ENCODE measurements at regions not wholly inside any gene's neighbourhood (a gene's known extent, or its start where the extent isn't known, plus 50 kb on each side); places are given as distances from the start of the nearest gene placed in this dataset.
A peak's percentile ranks its signal among the peaks of the same experiment; 100 is the strongest.

DNA sequence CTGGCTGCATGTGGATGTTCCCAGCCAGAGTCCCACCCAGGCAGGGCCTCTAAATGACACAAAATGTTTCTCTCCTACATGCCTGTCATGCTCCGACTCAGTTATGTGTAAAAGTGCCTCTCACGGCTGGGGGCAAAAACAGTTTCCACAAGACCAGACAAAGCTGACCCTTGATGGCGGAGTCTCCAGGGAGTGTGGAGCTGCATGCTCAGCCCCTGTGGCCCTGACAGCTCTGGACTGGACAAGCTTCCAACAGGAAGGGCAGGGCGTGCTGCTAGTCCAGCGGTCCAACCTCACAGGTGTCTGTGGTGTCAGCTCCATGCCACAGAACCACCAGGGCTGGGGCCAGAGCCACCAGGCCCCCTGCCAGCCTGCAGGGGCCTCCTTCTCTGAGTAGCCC lies 149.6 kb downstream of the CRYBB2 start (continued):
- TF ChIP-seq GABPA (IDR thresholded peaks at IDR 0.05 in 1 of 2, conservative IDR thresholded peaks at IDR 0.05 in 1 of 2) (no peak), TAF1 (conservative IDR thresholded peaks at IDR 0.05) (no peak), FOXA1 (IDR thresholded peaks at IDR 0.05) (no peak), NR2F2 (IDR thresholded peaks at IDR 0.05) (no peak)
- TF ChIP-seq, protein P1, sequence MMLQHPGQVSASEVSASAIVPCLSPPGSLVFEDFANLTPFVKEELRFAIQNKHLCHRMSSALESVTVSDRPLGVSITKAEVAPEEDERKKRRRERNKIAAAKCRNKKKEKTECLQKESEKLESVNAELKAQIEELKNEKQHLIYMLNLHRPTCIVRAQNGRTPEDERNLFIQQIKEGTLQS (IDR thresholded peaks at IDR 0.05), result no peak

DNA sequence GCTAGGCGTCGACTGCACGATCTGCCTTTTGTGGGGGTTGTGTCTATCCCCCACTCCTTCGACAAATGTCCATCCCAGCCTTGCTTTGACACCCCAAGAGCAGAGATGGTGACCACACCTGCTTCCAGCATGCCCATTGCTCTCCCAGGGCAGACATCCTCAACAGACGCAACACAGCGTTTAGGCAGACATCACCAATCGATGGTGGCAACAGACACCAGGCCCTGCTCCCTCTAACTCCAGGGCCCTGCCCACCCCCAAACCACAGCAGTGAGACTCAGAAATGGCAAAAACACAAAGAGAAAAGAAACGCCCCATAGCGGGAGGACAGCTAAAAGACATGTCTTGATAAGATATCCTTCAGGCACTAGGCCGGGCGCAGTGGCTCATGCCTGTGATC lies 150.9 kb downstream of the CRYBB2 start:
- 98% methylated on average over 11 of the region's 11 CpGs for WGBS
- DNase-seq (ENCODE audit: low spot score), result no peak

DNA sequence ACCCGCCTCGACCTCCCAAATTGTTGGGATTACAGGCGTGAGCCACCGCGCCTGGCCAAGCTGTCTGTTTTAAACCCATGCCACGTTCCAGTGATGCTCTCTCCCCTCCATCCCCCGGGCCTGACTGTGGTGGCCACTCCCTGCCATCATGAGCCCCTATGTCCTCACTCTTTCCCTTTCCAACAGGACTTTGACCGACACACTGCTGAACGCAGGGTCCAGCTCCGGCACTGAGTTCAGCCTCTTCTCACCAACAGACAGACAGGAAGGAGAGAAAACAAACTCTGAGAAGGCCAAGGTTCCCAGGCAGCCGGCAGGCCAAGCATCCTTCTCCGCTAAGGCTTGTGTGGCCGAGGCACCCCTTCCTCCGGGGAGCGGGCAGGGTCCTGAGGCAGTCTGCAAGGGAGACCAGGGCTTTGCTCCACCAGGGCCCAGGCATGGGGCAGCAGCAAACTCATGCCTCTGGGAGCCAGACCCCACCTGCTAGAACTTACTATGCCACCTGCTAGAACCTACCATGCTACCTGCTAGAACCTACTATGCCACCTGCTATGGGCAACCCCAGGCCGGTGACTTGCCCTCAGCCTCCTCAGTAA lies 152.7 kb downstream of the CRYBB2 start:
- Histone ChIP-seq H3K9me3 (ENCODE audit: control insufficient read depth in 4 of 4, low read length in 3 of 4) (no peaks in the 10 kb centered on the region), H3K4me1 (ENCODE audit: control insufficient read depth in 4 of 4, insufficient read depth in 4 of 4, low read length in 3 of 4) (peaks cover 0 to 3% (median 1%) of the 10 kb centered on the region in 4 donors), H3K9ac (ENCODE audit: low read depth in 1 of 2, low read length in 2 of 2) (no peak overlapping the region), H3K27ac (ENCODE audit: low read depth in 1 of 2, low read length in 2 of 2) (no peak overlapping the region), H3K36me3 (ENCODE audit: control insufficient read depth in 4 of 4, insufficient read depth in 3 of 4, low read depth in 1 of 4, low read length in 3 of 4) (peaks cover 0 to 12% (median 4%) of the 10 kb centered on the region in 4 donors), H3K27me3 (ENCODE audit: control insufficient read depth in 4 of 4, insufficient read depth in 4 of 4, low read length in 3 of 4) (no peaks in the 10 kb centered on the region), H3K4me3 (ENCODE audit: low read depth in 1 of 3, low read length in 3 of 3) (no peak overlapping the region)
- TF ChIP-seq, protein P2, sequence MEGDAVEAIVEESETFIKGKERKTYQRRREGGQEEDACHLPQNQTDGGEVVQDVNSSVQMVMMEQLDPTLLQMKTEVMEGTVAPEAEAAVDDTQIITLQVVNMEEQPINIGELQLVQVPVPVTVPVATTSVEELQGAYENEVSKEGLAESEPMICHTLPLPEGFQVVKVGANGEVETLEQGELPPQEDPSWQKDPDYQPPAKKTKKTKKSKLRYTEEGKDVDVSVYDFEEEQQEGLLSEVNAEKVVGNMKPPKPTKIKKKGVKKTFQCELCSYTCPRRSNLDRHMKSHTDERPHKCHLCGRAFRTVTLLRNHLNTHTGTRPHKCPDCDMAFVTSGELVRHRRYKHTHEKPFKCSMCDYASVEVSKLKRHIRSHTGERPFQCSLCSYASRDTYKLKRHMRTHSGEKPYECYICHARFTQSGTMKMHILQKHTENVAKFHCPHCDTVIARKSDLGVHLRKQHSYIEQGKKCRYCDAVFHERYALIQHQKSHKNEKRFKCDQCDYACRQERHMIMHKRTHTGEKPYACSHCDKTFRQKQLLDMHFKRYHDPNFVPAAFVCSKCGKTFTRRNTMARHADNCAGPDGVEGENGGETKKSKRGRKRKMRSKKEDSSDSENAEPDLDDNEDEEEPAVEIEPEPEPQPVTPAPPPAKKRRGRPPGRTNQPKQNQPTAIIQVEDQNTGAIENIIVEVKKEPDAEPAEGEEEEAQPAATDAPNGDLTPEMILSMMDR (IDR thresholded peaks at IDR 0.05; ENCODE audit: low read depth, low read length, missing input control), result no peak
- TF ChIP-seq, protein P1 (IDR thresholded peaks at IDR 0.05), result no peak
- TF ChIP-seq EGR1 (IDR thresholded peaks at IDR 0.05; ENCODE audit: low read depth in 2 of 2) (no peak), FOXA1 (IDR thresholded peaks at IDR 0.05) (no peak), JUND (IDR thresholded peaks at IDR 0.05) (no peak), SP1 (IDR thresholded peaks at IDR 0.05) (peak; percentile 34), RXRA (IDR thresholded peaks at IDR 0.05) (peak in 1 of 2 donors; percentile 12), NR2F2 (IDR thresholded peaks at IDR 0.05) (no peak), TAF1 (conservative IDR thresholded peaks at IDR 0.05) (no peak), HNF4A (conservative IDR thresholded peaks at IDR 0.05) (peak; percentile 63 to 82), GABPA (IDR thresholded peaks at IDR 0.05 in 1 of 2, conservative IDR thresholded peaks at IDR 0.05 in 1 of 2) (no peak)
- 83% methylated on average over 16 of the region's 16 CpGs for WGBS
- no peak for DNase-seq (ENCODE audit: low spot score)

More for the DNA sequence above, 150.9 kb downstream of the CRYBB2 start:
- no peaks in the 10 kb centered on the region for H3K9me3 ChIP-seq (ENCODE audit: control insufficient read depth in 4 of 4, low read length in 3 of 4)
- TF ChIP-seq HNF4G (IDR thresholded peaks at IDR 0.05) (no peak), TAF1 (conservative IDR thresholded peaks at IDR 0.05) (no peak)
- no peak overlapping the region for H3K27ac ChIP-seq (ENCODE audit: low read depth in 1 of 2, low read length in 2 of 2)
- H3K4me3 ChIP-seq (ENCODE audit: low read depth in 1 of 3, low read length in 3 of 3), result no peak overlapping the region
- no peaks in the 10 kb centered on the region for H3K27me3 ChIP-seq (ENCODE audit: control insufficient read depth in 4 of 4, insufficient read depth in 4 of 4, low read length in 3 of 4)
- no peak overlapping the region for H3K9ac ChIP-seq (ENCODE audit: low read depth in 1 of 2, low read length in 2 of 2)
- H3K36me3 ChIP-seq (ENCODE audit: control insufficient read depth in 4 of 4, insufficient read depth in 3 of 4, low read depth in 1 of 4, low read length in 3 of 4), result peaks cover 0 to 7% (median 4%) of the 10 kb centered on the region in 4 donors
- H3K4me1 ChIP-seq (ENCODE audit: control insufficient read depth in 4 of 4, insufficient read depth in 4 of 4, low read length in 3 of 4), result peaks cover 0 to 3% (median 1%) of the 10 kb centered on the region in 4 donors

DNA sequence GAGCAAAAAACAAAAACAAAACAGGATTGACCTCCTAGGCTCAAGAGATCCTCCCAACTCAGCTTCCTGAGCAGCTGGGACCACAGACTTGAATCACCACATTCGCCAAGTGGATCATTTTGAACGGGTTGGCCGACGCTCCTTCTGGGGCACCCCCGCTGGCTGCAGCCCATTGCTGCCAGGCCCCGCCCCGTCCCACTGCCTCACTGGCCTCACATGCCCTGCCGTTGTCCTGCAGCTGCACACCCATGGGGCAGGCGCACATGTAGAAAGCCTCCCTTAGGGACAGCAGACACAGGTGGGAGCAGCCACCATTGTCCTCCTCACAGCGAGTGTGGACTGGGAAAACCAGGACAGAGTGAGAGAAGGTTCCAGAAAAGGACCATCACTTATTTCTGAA lies 154.5 kb downstream of the CRYBB2 start:
- no peak for DNase-seq (ENCODE audit: low spot score)
- Histone ChIP-seq H3K27ac (ENCODE audit: low read depth in 1 of 2, low read length in 2 of 2) (no peak overlapping the region), H3K4me1 (ENCODE audit: control insufficient read depth in 4 of 4, insufficient read depth in 4 of 4, low read length in 3 of 4) (peaks cover 0 to 3% (median 1%) of the 10 kb centered on the region in 4 donors), H3K9me3 (ENCODE audit: control insufficient read depth in 4 of 4, low read length in 3 of 4) (no peaks in the 10 kb centered on the region), H3K27me3 (ENCODE audit: control insufficient read depth in 4 of 4, insufficient read depth in 4 of 4, low read length in 3 of 4) (no peaks in the 10 kb centered on the region), H3K36me3 (ENCODE audit: control insufficient read depth in 4 of 4, insufficient read depth in 3 of 4, low read depth in 1 of 4, low read length in 3 of 4) (peaks cover 2 to 16% (median 7%) of the 10 kb centered on the region in 4 donors), H3K9ac (ENCODE audit: low read depth in 1 of 2, low read length in 2 of 2) (no peak overlapping the region), H3K4me3 (ENCODE audit: low read depth in 1 of 3, low read length in 3 of 3) (no peak overlapping the region)
- no peak for TF ChIP-seq RAD21 (IDR thresholded peaks at IDR 0.05)
- no peak for TF ChIP-seq JUND (IDR thresholded peaks at IDR 0.05)
- no peak for TF ChIP-seq TAF1 (conservative IDR thresholded peaks at IDR 0.05)
- WGBS, result 94% methylated on average over 10 of the region's 10 CpGs
